Mesenchymal stem cell (in vitro differentiated cells and primary cell): ENCODE measurements at regions not wholly inside any gene's neighbourhood (a gene's known extent, or its start where the extent isn't known, plus 50 kb on each side); places are given as distances from the start of the nearest gene placed in this dataset.

Experiments
- DNase-seq: peaks from one replicate; pipeline ENCODE4 v3.0.0-alpha.2; 2013
- H2AFZ ChIP-seq: one replicate; pipeline ENCODE4 v1.6.1; 2013; ENCODE audit warnings: low read depth, mild to moderate bottlenecking, control low read depth, inconsistent platforms, low read length, moderate library complexity
- H2AK5ac ChIP-seq: 2 replicates; pipeline ENCODE4 v1.6.1; 2013; ENCODE audit warnings: low read length, moderate library complexity, mild to moderate bottlenecking, inconsistent platforms; ENCODE audit not compliant: severe bottlenecking
- H2BK120ac ChIP-seq: one replicate; pipeline ENCODE4 v1.6.1; 2013; ENCODE audit warnings: low read depth, mild to moderate bottlenecking, inconsistent platforms, low read length, moderate library complexity
- H2BK12ac ChIP-seq, 2 experiments: one replicate each; pipeline ENCODE4 v1.6.1; 2013; ENCODE audit warnings: inconsistent platforms in 2 of 2, low read length in 2 of 2, mild to moderate bottlenecking in 2 of 2, moderate library complexity in 2 of 2, control low read depth in 1 of 2
- H2BK15ac ChIP-seq: one replicate; pipeline ENCODE4 v1.6.1; 2013; ENCODE audit warnings: mild to moderate bottlenecking, low read depth, inconsistent platforms; ENCODE audit not compliant: poor library complexity, severe bottlenecking
- H2BK5ac ChIP-seq: 2 replicates; pipeline ENCODE4 v1.6.1; 2013; ENCODE audit warnings: low read depth, mild to moderate bottlenecking, low read length, control low read depth, inconsistent platforms; ENCODE audit not compliant: poor library complexity, severe bottlenecking
- H3K14ac ChIP-seq, 2 experiments: one replicate each; pipeline ENCODE4 v1.6.1; 2013; ENCODE audit warnings: inconsistent platforms in 2 of 2, low read length in 2 of 2, control low read depth in 1 of 2, mild to moderate bottlenecking in 1 of 2, moderate library complexity in 1 of 2
- H3K18ac ChIP-seq, 2 experiments: one replicate each; pipeline ENCODE4 v1.6.1; 2013; ENCODE audit warnings: inconsistent platforms in 2 of 2, low read length in 2 of 2, control low read depth in 1 of 2, low read depth in 1 of 2, mild to moderate bottlenecking in 1 of 2
- H3K23ac ChIP-seq, 2 experiments: one replicate each; pipeline ENCODE4 v1.6.1; 2013; ENCODE audit warnings: inconsistent platforms in 2 of 2, low read length in 2 of 2, mild to moderate bottlenecking in 2 of 2, moderate library complexity in 2 of 2, control low read depth in 1 of 2
- H3K27ac ChIP-seq: 2 replicates; pipeline ENCODE4 v1.5.1; 2013; ENCODE audit warnings: mild to moderate bottlenecking, moderate library complexity, low read length, control low read depth, inconsistent platforms; ENCODE audit not compliant: poor library complexity, severe bottlenecking
- H3K27me3 ChIP-seq, 2 experiments: 2 replicates each; pipeline versions ENCODE4 v1.6.1 to v1.7.0; 2013; ENCODE audit warnings: low read length in 2 of 2, mild to moderate bottlenecking in 2 of 2, moderate library complexity in 2 of 2, control low read depth in 1 of 2, inconsistent platforms in 1 of 2; ENCODE audit not compliant: control insufficient read depth in 1 of 2, insufficient read depth in 1 of 2
- H3K36me3 ChIP-seq, 2 experiments: 2 replicates each; pipeline versions ENCODE4 v1.6.1 to v1.7.0; 2013; ENCODE audit warnings: low read length in 2 of 2, control low read depth in 1 of 2, inconsistent platforms in 1 of 2, low read depth in 1 of 2, mild to moderate bottlenecking in 1 of 2; ENCODE audit not compliant: insufficient read depth in 2 of 2, control insufficient read depth in 1 of 2
- H3K4ac ChIP-seq, 2 experiments: one replicate each; pipeline ENCODE4 v1.6.1; 2013; ENCODE audit warnings: inconsistent platforms in 2 of 2, low read length in 2 of 2, mild to moderate bottlenecking in 2 of 2, moderate library complexity in 2 of 2, control low read depth in 1 of 2, low read depth in 1 of 2
- H3K4me1 ChIP-seq: 2 replicates; pipeline ENCODE4 v1.6.1; 2013; ENCODE audit warnings: low read depth, low read length, control low read depth; ENCODE audit not compliant: control insufficient read depth, insufficient read depth
- H3K4me2 ChIP-seq: 2 replicates; pipeline ENCODE4 v1.6.1; 2013; ENCODE audit warnings: low read length, mild to moderate bottlenecking, inconsistent platforms; ENCODE audit not compliant: poor library complexity, severe bottlenecking
- H3K4me3 ChIP-seq, 2 experiments: 2 replicates each; pipeline versions ENCODE4 v1.5.1 to v1.7.0; 2013; ENCODE audit warnings: low read length in 2 of 2, mild to moderate bottlenecking in 2 of 2, control low read depth in 1 of 2, low read depth in 1 of 2; ENCODE audit not compliant: insufficient read depth in 1 of 2
- H3K79me1 ChIP-seq: replicated peaks from 2 replicates; pipeline ENCODE4 v1.6.1; 2013; ENCODE audit warnings: mild to moderate bottlenecking, control low read depth, low read length, inconsistent platforms; ENCODE audit not compliant: poor library complexity, severe bottlenecking
- H3K9ac ChIP-seq: 2 replicates; pipeline ENCODE4 v1.7.0; 2013; ENCODE audit warnings: mild to moderate bottlenecking, low read length, moderate library complexity
- H3K9me3 ChIP-seq: 2 replicates; pipeline ENCODE4 v1.7.0; 2013; ENCODE audit warnings: mild to moderate bottlenecking, low read length; ENCODE audit not compliant: control insufficient read depth
- H4K8ac ChIP-seq: one replicate; pipeline ENCODE4 v1.6.1; 2013; ENCODE audit warnings: inconsistent platforms, mild to moderate bottlenecking, low read length, moderate library complexity
- H4K91ac ChIP-seq: one replicate; pipeline ENCODE4 v1.6.1; 2013; ENCODE audit warnings: mild to moderate bottlenecking, low read length, inconsistent platforms
- WGBS: methylation state at CpG from one replicate; pipeline ENCODE4 v1.1.7; 2013; ENCODE audit warnings: mixed read lengths; 5-methylcytosine and 5-hydroxymethylcytosine counted together

DNA sequence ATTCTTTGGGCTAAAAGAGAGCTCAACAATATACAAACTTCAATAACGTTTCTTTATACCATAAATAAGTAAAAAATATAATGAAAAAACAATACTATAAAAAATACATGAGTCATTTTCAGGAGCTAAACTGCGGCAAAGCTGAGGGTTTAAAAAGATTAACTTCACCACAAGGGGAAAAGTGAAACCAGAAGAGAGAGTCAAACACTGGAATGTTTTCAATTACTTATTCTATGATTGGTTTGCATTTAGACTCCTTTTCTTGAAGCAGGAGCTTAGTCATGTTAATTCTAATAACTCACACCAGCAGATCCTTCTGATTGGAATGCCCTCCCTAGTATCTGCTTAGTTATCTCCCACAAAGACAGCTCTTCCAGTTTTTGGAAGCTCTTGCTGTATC lies 627.3 kb downstream of the UTRN start:
- Histone ChIP-seq H2AK5ac (no peak overlapping the region), H4K91ac (no peak overlapping the region), H2BK12ac (no peak overlapping the region), H3K36me3 (no peaks in the 10 kb centered on the region), H3K9me3 (no peaks in the 10 kb centered on the region), H3K23ac (no peak overlapping the region), H4K8ac (no peak overlapping the region), H3K18ac (no peak overlapping the region), H3K79me1 (no peaks in the 10 kb centered on the region), H2BK15ac (no peak overlapping the region), H3K4me3 (no peak overlapping the region), H3K4me1 (peaks cover 3% of the 10 kb centered on the region), H3K4me2 (no peak overlapping the region), H3K9ac (peak overlapping the region; percentile 72), H2AFZ (no peak overlapping the region), H3K27ac (no peak overlapping the region), H2BK120ac (no peak overlapping the region), H3K4ac (no peak overlapping the region), H2BK5ac (no peak overlapping the region), H3K14ac (no peak overlapping the region), H3K27me3 (no peaks in the 10 kb centered on the region)
- WGBS, result 100% methylated on average over 1 of the region's 2 CpGs
- peak; percentile 70 for DNase-seq

DNA sequence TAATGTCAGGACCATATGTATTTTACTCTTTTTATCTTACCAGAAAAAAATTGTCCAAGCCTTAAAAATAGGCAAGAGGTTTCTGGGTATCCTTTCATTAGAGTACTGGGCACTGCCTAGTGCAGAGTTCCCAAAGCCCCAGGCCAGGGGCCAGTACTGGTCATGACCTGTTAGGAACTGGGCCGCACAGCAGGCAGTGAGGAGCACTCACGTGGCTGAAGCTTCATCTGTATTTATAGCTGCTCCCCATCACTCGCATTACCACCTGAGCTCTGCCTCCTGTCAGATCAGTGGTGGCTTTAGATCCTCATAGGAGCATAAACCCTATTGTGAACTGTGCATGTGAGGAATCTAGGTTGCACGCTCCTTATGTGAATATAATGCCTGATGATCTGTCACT lies 632.9 kb downstream of the UTRN start:
- H2AFZ ChIP-seq, result no peak overlapping the region
- no peak overlapping the region for H3K27ac ChIP-seq

DNA sequence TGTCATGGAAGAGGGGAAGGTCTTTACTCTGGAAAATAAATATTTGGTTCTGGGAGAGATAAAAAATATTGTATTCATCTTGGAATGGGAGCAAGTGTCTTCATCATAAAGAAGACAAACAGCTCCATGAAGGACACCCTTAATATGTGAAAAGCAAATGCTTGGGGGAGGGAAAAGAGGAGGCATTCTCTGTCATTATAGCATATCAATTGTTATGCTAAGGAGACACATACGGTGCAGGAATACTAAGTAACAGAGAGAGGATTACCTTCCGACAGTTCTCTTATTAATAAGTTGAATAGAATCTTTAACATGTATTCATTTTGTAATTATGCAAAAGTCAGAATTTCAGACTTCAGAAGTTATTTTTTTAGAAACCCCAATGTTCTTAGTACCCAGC lies 634.4 kb downstream of the UTRN start:
- WGBS, result no CpG with 5 or more reads among the region's 2 CpGs

More for the DNA sequence above, 632.9 kb downstream of the UTRN start:
- no peak for DNase-seq
- Histone ChIP-seq H3K9me3 (no peaks in the 10 kb centered on the region), H3K79me1 (no peaks in the 10 kb centered on the region), H3K27me3 (no peaks in the 10 kb centered on the region), H2BK15ac (no peak overlapping the region), H2BK120ac (no peak overlapping the region), H4K91ac (no peak overlapping the region), H3K4me3 (no peak overlapping the region), H3K14ac (no peak overlapping the region), H3K18ac (no peak overlapping the region), H2BK12ac (no peak overlapping the region), H3K23ac (no peak overlapping the region), H3K4me2 (no peak overlapping the region), H3K4ac (no peak overlapping the region), H3K36me3 (no peaks in the 10 kb centered on the region), H4K8ac (peak overlapping the region; percentile 46), H3K9ac (no peak overlapping the region), H2AK5ac (no peak overlapping the region), H3K4me1 (peaks cover 6% of the 10 kb centered on the region), H2BK5ac (no peak overlapping the region)
- 83% methylated on average over 3 of the region's 4 CpGs for WGBS

DNA sequence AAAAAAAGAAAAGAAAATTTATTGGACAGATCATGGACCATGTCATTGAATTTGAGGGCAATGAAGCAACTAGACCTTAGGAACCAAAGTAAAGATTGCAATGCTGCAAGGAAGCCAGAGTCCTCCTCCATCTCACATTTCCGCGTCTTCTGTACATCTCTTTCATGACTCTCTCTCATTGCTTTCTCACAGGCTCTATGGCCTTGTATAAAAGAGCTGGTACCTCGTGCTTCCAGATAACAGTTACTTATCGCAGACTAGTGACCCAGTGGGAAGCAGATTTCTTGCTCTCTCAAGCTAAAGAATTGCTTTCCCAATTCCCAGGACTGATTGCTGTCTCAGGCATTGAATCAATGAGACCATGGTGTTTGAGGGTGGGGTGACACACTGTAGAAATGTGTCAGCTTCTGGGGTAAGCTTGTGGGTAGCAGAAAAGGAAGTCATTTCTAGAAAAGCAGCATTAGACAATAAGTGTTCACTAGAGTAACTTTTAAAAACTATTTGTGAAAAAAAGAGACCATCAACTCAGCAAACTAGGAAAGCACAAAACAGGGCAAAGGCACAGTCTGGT lies 635.3 kb downstream of the UTRN start:
- H3K4ac ChIP-seq, result no peak overlapping the region
- no peak overlapping the region for H3K23ac ChIP-seq
- H3K27ac ChIP-seq, result no peak overlapping the region
- H3K9ac ChIP-seq, result no peak overlapping the region
- H3K9me3 ChIP-seq, result no peaks in the 10 kb centered on the region
- no peak overlapping the region for H4K8ac ChIP-seq
- H2AK5ac ChIP-seq, result no peak overlapping the region
- no peak overlapping the region for H3K4me2 ChIP-seq
- H3K79me1 ChIP-seq, result no peaks in the 10 kb centered on the region
- no peak overlapping the region for H2BK5ac ChIP-seq
- H3K14ac ChIP-seq, result no peak overlapping the region
- no peaks in the 10 kb centered on the region for H3K27me3 ChIP-seq
- no peak for DNase-seq
- no peak overlapping the region for H3K18ac ChIP-seq
- H3K4me3 ChIP-seq, result no peak overlapping the region
- WGBS, result 91% methylated on average over 4 of the region's 4 CpGs
- no peak overlapping the region for H4K91ac ChIP-seq
- H2BK12ac ChIP-seq, result no peak overlapping the region
- no peak overlapping the region for H2BK15ac ChIP-seq
- H2BK120ac ChIP-seq, result no peak overlapping the region
- peaks cover 6% of the 10 kb centered on the region for H3K4me1 ChIP-seq
- H2AFZ ChIP-seq, result no peak overlapping the region
- no peaks in the 10 kb centered on the region for H3K36me3 ChIP-seq

More for the DNA sequence above, 634.4 kb downstream of the UTRN start:
- Histone ChIP-seq H2AFZ (no peak overlapping the region), H3K27me3 (no peaks in the 10 kb centered on the region), H2BK15ac (no peak overlapping the region), H3K4me1 (peaks cover 6% of the 10 kb centered on the region), H2BK12ac (no peak overlapping the region), H3K4me2 (no peak overlapping the region), H4K8ac (no peak overlapping the region), H3K9me3 (no peaks in the 10 kb centered on the region), H3K14ac (no peak overlapping the region), H3K9ac (no peak overlapping the region), H3K4ac (no peak overlapping the region), H2AK5ac (no peak overlapping the region), H3K4me3 (no peak overlapping the region), H3K79me1 (no peaks in the 10 kb centered on the region), H3K27ac (no peak overlapping the region), H2BK120ac (no peak overlapping the region), H2BK5ac (no peak overlapping the region), H3K18ac (no peak overlapping the region), H3K23ac (no peak overlapping the region), H4K91ac (no peak overlapping the region), H3K36me3 (no peaks in the 10 kb centered on the region)
- DNase-seq, result no peak
